ENCODE measurements at regions not wholly inside any gene's neighbourhood (a gene's known extent, or its start where the extent isn't known, plus 50 kb on each side); places are given as distances from the start of the nearest gene placed in this dataset.

DNA sequence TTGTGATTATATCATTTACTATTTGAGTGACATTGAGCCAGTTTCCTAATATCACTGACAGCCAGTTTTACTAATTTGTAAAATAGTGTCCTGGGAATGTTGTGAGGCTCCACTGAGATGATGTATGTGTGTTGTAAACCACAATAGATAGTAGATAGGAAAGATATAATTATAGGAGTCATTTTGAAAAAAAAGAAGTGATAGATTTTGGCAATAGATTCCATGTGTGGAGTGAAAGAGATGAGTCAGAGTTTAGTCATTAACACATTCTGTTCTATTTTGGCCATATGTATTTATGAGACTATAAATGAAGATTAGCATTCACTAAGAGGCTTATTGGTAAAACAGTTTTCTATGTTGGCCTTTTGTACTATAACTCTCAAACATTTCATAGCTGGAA lies 388.2 kb downstream of the FAM170A start:
- H3K27me3 Mint-ChIP-seq = no peaks in the 10 kb centered on the region
- DNase-seq (ENCODE audit: low spot score in 2 of 2) (no peak), ATAC-seq (ENCODE audit: low read depth) (no peak)
- no peaks in the 10 kb centered on the region for H3K9me3 Mint-ChIP-seq
- H3K36me3 Mint-ChIP-seq = no peaks in the 10 kb centered on the region
- no peak overlapping the region for H3K4me3 Mint-ChIP-seq
- no peak overlapping the region for H3K27ac Mint-ChIP-seq
- no peaks in the 10 kb centered on the region for H3K4me1 Mint-ChIP-seq

- H3K4me1 Mint-ChIP-seq = no peaks in the 10 kb centered on the region
- no peak overlapping the region for H3K27ac Mint-ChIP-seq
- H3K27me3 Mint-ChIP-seq = no peaks in the 10 kb centered on the region
- ATAC-seq (ENCODE audit: low read depth) = no peak
- H3K36me3 Mint-ChIP-seq = no peaks in the 10 kb centered on the region
- no peak for DNase-seq (ENCODE audit: low spot score in 2 of 2)
- H3K4me3 Mint-ChIP-seq = no peak overlapping the region
- peaks cover 2% of the 10 kb centered on the region for H3K9me3 Mint-ChIP-seq
These were observed 405.8 kb downstream of the FAM170A start for GRCh38 chr5:120035181-120035580.

DNA sequence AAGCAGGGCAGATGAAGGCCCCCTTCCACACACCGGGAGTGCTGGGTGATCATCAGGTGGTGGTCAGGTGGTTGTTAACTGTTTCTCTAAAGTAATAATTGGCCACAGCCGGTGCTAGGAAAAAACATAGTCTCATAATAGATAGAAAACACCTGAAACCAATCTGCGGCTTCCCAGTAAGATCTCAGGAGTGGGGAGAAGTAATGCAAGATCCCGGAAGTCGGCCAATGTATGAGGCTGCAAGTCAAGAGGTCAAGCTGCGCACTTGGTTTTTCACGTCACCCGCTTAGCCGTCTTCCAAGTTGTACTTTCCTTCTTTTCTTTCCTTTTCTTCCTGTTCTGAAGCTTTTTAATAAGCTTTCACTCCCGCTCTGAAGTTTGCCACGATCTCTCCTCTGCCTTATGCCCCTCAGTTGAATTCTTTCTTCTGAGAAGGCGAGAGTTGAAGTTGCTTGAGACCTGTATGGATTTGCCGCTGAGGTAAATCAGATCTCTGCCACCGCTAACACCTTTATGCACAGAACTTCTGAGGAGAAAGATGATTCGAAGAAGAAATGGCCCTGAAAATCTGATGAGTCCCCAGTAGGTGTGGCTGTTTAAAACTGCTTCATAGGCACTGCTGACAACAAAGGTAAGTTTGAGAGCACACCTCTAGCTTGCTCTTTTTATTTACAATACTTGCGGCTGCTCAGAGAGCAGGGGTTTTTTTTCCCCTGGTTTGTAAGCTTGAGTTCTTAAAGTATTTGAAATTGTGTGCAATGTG lies 406.6 kb downstream of the FAM170A start:
- no peaks in the 10 kb centered on the region for H3K36me3 Mint-ChIP-seq
- H3K9me3 Mint-ChIP-seq = peaks cover 2% of the 10 kb centered on the region
- DNase-seq (ENCODE audit: low spot score in 2 of 2) = no peak
- H3K27me3 Mint-ChIP-seq = no peaks in the 10 kb centered on the region
- no peak overlapping the region for H3K27ac Mint-ChIP-seq
- ATAC-seq (ENCODE audit: low read depth) = no peak
- H3K4me3 Mint-ChIP-seq = no peak overlapping the region
- H3K4me1 Mint-ChIP-seq = no peaks in the 10 kb centered on the region

DNA sequence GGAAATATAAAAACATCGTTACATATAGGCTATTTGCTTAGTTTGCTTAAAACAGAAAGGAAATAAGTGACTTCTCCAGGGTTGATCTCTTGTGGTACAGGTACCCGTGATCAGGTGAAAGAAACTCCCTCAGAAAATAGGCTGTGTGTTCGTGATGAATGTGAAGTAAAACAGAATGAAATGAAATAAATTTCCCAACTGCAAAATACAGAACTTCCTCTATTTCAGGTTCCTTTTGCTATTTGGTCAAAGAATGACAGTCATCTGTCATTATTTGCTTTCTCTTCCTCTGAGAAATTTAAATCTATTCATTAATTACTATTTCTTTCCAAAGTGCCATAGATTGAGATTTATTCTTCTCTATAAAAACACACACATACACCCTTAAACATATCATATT lies 408.1 kb downstream of the FAM170A start:
- no peak for ATAC-seq (ENCODE audit: low read depth)
- Mint-ChIP-seq H3K9me3 (peaks cover 2% of the 10 kb centered on the region), H3K27me3 (no peaks in the 10 kb centered on the region), H3K4me3 (no peak overlapping the region), H3K27ac (no peak overlapping the region), H3K4me1 (no peaks in the 10 kb centered on the region), H3K36me3 (no peaks in the 10 kb centered on the region)
- DNase-seq (ENCODE audit: low spot score in 2 of 2) = no peak

- Mint-ChIP-seq H3K27me3 (no peaks in the 10 kb centered on the region), H3K27ac (no peak overlapping the region), H3K4me1 (no peaks in the 10 kb centered on the region), H3K9me3 (no peaks in the 10 kb centered on the region), H3K4me3 (no peak overlapping the region), H3K36me3 (no peaks in the 10 kb centered on the region)
- no peak for DNase-seq (ENCODE audit: low spot score in 2 of 2)
- no peak for ATAC-seq (ENCODE audit: low read depth)
These were observed 409.8 kb downstream of the FAM170A start for GRCh38 chr5:120039111-120039510.

GRCh38 chr5:120043431-120043830 lies 414.1 kb downstream of the FAM170A start:
- Mint-ChIP-seq H3K36me3 (no peaks in the 10 kb centered on the region), H3K4me1 (no peaks in the 10 kb centered on the region), H3K27ac (no peak overlapping the region), H3K27me3 (no peaks in the 10 kb centered on the region), H3K9me3 (no peaks in the 10 kb centered on the region), H3K4me3 (no peak overlapping the region)
- ATAC-seq (ENCODE audit: low read depth) (no peak), DNase-seq (ENCODE audit: low spot score in 2 of 2) (no peak)

DNA sequence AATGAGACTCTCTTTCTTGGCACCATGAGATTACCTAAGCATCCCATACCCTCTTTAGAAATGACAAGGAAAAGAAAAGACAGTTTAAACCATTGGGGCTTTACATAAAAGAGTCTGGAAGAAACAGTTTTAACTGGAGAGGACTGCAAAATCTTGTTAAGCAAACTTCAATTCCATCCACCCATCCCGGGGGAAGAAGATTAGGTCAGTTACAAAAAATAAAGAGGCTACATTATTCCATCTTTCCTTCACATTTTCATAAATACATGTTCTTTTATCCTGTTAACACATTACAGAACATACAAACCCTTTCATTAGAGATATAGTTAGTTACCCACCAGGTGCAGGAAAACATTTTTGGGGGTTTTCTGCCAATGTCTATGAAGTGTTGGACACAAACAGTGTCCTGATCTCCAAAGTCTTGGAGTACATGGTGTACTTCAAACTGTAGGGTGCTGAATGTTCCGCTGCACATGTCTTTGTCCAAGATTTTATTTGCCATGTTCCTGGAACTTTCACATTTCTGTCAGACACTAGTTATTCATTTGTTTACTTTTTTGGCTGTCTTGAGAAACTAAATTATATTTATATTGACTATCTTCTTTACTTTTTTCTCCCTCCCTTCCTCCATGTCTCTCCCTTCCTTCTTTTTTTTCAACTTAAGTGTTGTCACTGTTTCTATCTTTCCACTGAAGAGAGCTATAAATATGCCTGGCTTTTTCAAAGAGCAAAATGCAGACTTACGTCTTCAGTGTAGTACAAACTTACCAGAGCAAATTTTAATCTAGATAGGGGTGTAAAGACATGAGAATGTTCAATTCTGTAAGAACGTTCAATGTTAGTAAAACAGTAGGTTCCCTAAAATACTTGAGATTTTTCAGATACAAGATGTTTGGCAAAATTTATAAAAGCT lies 410.9 kb upstream of the PRR16 start:
- DNase-seq (ENCODE audit: low spot score in 2 of 2) (no peak), ATAC-seq (ENCODE audit: low read depth) (no peak)
- H3K27ac Mint-ChIP-seq = no peak overlapping the region
- H3K27me3 Mint-ChIP-seq = peaks cover 2% of the 10 kb centered on the region
- H3K36me3 Mint-ChIP-seq = no peaks in the 10 kb centered on the region
- H3K4me1 Mint-ChIP-seq = no peaks in the 10 kb centered on the region
- H3K9me3 Mint-ChIP-seq = no peaks in the 10 kb centered on the region
- H3K4me3 Mint-ChIP-seq = no peak overlapping the region

DNA sequence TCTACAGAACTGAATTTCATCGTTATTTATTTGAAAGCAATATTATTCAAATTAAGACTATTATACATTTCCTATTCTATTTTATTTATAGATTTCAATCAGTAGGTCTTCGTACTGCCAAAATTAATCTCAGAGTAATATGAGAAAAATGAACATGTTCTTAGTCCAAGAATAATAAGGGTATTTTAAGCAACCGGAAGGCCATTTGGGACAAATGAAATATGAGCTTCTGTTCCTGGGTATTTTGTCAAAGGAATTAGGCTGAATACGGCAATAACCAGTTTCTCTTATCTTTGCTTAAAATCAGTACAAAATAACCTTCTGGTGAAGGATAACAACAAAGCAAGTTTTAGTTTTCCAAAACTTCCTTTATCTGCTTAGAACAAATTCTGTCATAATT lies 410.3 kb upstream of the PRR16 start:
- Mint-ChIP-seq H3K4me1 (no peaks in the 10 kb centered on the region), H3K27ac (no peak overlapping the region), H3K4me3 (no peak overlapping the region), H3K9me3 (no peaks in the 10 kb centered on the region), H3K27me3 (peaks cover 2% of the 10 kb centered on the region), H3K36me3 (no peaks in the 10 kb centered on the region)
- DNase-seq (ENCODE audit: low spot score in 2 of 2) (no peak), ATAC-seq (ENCODE audit: low read depth) (no peak)

DNA sequence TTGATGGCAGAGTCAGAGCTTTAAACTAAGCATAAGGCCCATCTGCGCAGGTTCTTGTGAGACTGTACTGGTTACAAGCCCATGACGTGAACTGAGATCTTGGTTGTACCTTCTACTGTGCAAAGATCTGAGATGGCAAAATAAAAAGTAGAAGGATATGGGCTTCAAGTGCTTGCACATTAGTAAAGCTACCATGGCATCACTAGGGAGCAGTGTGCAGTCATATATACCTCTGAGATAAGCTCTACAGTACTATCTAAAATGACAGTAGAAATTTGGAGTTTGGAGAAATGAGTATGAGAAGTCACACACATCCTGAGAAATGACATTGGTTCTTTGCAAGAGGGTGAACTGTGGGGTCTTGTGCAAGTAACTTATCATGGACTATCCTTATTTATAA lies 408.2 kb upstream of the PRR16 start:
- no peak for ATAC-seq (ENCODE audit: low read depth)
- peaks cover 1% of the 10 kb centered on the region for H3K9me3 Mint-ChIP-seq

GRCh38 chr5:120062515-120062917 lies 401.6 kb upstream of the PRR16 start:
- H3K27ac Mint-ChIP-seq = no peak overlapping the region
- peaks cover 2% of the 10 kb centered on the region for H3K9me3 Mint-ChIP-seq
- H3K36me3 Mint-ChIP-seq = no peaks in the 10 kb centered on the region
- no peak overlapping the region for H3K4me3 Mint-ChIP-seq
- peaks cover 3% of the 10 kb centered on the region for H3K4me1 Mint-ChIP-seq
- no peak for ATAC-seq (ENCODE audit: low read depth)
- H3K27me3 Mint-ChIP-seq = peaks cover 2% of the 10 kb centered on the region
- DNase-seq (ENCODE audit: low spot score in 2 of 2) = no peak

More for the DNA sequence above, 408.2 kb upstream of the PRR16 start:
- Mint-ChIP-seq H3K4me3 (no peak overlapping the region), H3K27me3 (peaks cover 3% of the 10 kb centered on the region), H3K4me1 (peaks cover 1% of the 10 kb centered on the region), H3K27ac (no peak overlapping the region), H3K36me3 (no peaks in the 10 kb centered on the region)
- no peak for DNase-seq (ENCODE audit: low spot score in 2 of 2)

DNA sequence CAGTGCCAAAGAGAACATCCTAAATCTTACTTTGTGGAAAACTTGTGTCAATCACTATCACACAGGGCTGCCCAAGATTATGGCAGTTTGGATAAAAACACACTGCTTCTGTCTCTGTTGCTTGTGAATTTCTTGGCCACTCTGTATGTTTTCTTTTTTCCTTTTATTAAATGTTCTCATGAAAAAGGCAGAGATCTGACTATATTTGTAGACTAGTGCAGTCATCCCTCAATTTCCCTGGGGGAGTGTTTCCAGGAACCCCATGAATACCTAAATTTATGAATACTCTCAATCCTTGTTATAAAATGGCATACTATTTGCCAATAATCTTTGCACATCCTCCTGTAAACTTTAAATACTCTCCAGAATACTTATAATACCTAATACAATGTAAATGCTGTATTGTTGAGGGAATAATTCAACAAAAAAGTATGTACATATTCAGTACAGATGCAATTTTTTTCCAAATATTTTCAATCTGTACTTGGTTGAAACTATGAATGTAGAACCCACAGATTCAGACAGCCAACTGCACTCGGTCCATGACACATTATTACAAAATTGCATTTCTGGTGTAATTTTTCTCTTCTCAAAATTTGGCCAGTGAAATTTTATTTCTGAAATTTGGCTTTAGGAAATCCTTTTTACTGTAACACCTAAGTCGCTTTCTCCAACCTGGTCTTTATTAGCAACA lies 391.9 kb upstream of the PRR16 start:
- H3K27me3 Mint-ChIP-seq = no peaks in the 10 kb centered on the region
- no peaks in the 10 kb centered on the region for H3K9me3 Mint-ChIP-seq
- H3K27ac Mint-ChIP-seq = no peak overlapping the region
- no peak for DNase-seq (ENCODE audit: low spot score in 2 of 2)
- no peak for ATAC-seq (ENCODE audit: low read depth)
- no peak overlapping the region for H3K4me3 Mint-ChIP-seq
- no peaks in the 10 kb centered on the region for H3K4me1 Mint-ChIP-seq
- no peaks in the 10 kb centered on the region for H3K36me3 Mint-ChIP-seq

DNA sequence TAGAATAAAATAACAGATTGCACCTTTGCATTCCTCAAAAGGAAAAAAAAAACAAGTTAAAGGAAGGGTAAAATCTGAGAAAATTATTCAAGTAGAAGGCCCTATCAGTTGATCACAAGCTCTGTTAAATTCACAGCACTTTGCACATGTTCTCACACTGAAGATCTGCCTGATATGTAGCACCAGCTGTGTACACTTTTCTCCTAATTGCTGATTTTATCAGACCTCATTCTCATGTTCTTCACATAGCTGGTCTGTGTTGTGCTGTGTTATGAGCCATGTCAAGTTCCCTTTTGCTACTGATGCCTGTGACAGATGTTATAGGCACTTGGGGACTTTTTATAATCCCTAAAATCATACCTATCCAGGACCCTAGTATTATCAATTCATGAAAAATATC lies 390.4 kb upstream of the PRR16 start:
- H3K27me3 Mint-ChIP-seq = no peaks in the 10 kb centered on the region
- ATAC-seq (ENCODE audit: low read depth) (no peak), DNase-seq (ENCODE audit: low spot score in 2 of 2) (no peak)
- no peaks in the 10 kb centered on the region for H3K4me1 Mint-ChIP-seq
- no peaks in the 10 kb centered on the region for H3K36me3 Mint-ChIP-seq
- H3K9me3 Mint-ChIP-seq = peaks cover 1% of the 10 kb centered on the region
- no peak overlapping the region for H3K27ac Mint-ChIP-seq
- H3K4me3 Mint-ChIP-seq = no peak overlapping the region

DNA sequence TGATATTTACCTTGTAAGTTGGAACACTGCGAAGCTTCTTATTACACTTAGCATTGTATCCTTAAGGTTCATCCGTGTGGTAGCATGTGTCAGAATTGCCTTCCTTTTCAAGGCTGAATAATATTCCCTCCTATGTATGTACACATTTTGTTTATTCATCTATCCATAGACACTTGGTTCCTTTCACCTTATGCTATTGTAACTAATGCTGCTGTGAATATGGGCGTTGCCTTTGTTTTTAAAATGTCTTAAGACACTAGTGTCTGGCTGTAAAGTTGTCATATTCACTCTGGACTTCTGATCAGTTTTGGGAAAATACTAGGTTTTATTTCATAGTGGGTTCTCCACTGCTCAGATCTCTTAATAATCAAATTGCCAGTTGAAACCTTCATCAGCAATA lies 383.3 kb upstream of the PRR16 start:
- DNase-seq (ENCODE audit: low spot score in 2 of 2) (no peak), ATAC-seq (ENCODE audit: low read depth) (no peak)
- H3K4me1 Mint-ChIP-seq = no peaks in the 10 kb centered on the region
- H3K9me3 Mint-ChIP-seq = peaks cover 1% of the 10 kb centered on the region
- no peaks in the 10 kb centered on the region for H3K36me3 Mint-ChIP-seq
- H3K4me3 Mint-ChIP-seq = no peak overlapping the region
- no peak overlapping the region for H3K27ac Mint-ChIP-seq
- H3K27me3 Mint-ChIP-seq = no peaks in the 10 kb centered on the region
